ENCODE measurements at regions not wholly inside any gene's neighbourhood (a gene's known extent, or its start where the extent isn't known, plus 50 kb on each side); places are given as distances from the start of the nearest gene placed in this dataset.

- no peak for DNase-seq
- Histone ChIP-seq H3K4me3 (no peak overlapping the region), H3K4me1 (no peaks in the 10 kb centered on the region), H3K36me3 (no peaks in the 10 kb centered on the region), H3K9me3 (no peaks in the 10 kb centered on the region), H3K27ac (no peak overlapping the region), H3K27me3 (no peaks in the 10 kb centered on the region)
- TF ChIP-seq POLR2A (IDR thresholded peaks at IDR 0.05) (no peak), CTCF (IDR thresholded peaks at IDR 0.05) (no peak)
These were observed 474.2 kb upstream of the FANCL start for GRCh38 chr2:58715344-58715743.

- no peak overlapping the region for H3K4me3 ChIP-seq
These were observed 473.1 kb upstream of the FANCL start for GRCh38 chr2:58714238-58714637.

GRCh38 chr2:58710795-58711279 is 469.7 kb upstream of the FANCL start:
- Histone ChIP-seq H3K4me1 (no peaks in the 10 kb centered on the region), H3K27me3 (no peaks in the 10 kb centered on the region), H3K27ac (no peak overlapping the region), H3K4me3 (no peak overlapping the region), H3K36me3 (no peaks in the 10 kb centered on the region), H3K9me3 (no peaks in the 10 kb centered on the region)
- no peak for TF ChIP-seq POLR2A (IDR thresholded peaks at IDR 0.05)
- TF ChIP-seq CTCF (IDR thresholded peaks at IDR 0.05), result no peak
- DNase-seq, result peak in 2 of 3 donors; percentile 23 to 41

More at GRCh38 chr2:58714238-58714637, 473.1 kb upstream of the FANCL start:
- Histone ChIP-seq H3K36me3 (no peaks in the 10 kb centered on the region), H3K27ac (no peak overlapping the region), H3K9me3 (no peaks in the 10 kb centered on the region), H3K27me3 (no peaks in the 10 kb centered on the region), H3K4me1 (no peaks in the 10 kb centered on the region)
- no peak for DNase-seq
- no peak for TF ChIP-seq CTCF (IDR thresholded peaks at IDR 0.05)

GRCh38 chr2:58709687-58710354 is 468.7 kb upstream of the FANCL start:
- H3K4me1 ChIP-seq, result no peaks in the 10 kb centered on the region
- no peaks in the 10 kb centered on the region for H3K36me3 ChIP-seq
- no peak overlapping the region for H3K4me3 ChIP-seq
- TF ChIP-seq CTCF (IDR thresholded peaks at IDR 0.05) (no peak), POLR2A (IDR thresholded peaks at IDR 0.05) (no peak)
- DNase-seq, result no peak
- no peaks in the 10 kb centered on the region for H3K9me3 ChIP-seq
- no peaks in the 10 kb centered on the region for H3K27me3 ChIP-seq
- no peak overlapping the region for H3K27ac ChIP-seq

GRCh38 chr2:58709274-58709673 is 468.1 kb upstream of the FANCL start:
- no peaks in the 10 kb centered on the region for H3K4me1 ChIP-seq
- no peak for TF ChIP-seq CTCF (IDR thresholded peaks at IDR 0.05)
- no peak for TF ChIP-seq POLR2A (IDR thresholded peaks at IDR 0.05)

More at GRCh38 chr2:58709274-58709673, 468.1 kb upstream of the FANCL start:
- Histone ChIP-seq H3K4me3 (no peak overlapping the region), H3K36me3 (no peaks in the 10 kb centered on the region), H3K27me3 (no peaks in the 10 kb centered on the region), H3K27ac (no peak overlapping the region), H3K9me3 (no peaks in the 10 kb centered on the region)
- no peak for DNase-seq

All from Peyer's patch (tissue), 4 donors.